HCT116 (cell line): ENCODE measurements at regions not wholly inside any gene's neighbourhood (a gene's known extent, or its start where the extent isn't known, plus 50 kb on each side); places are given as distances from the start of the nearest gene placed in this dataset.

Experiments
- ATAC-seq: fragments of 200-7000 bp; cut with Tn5 transposase; 2 replicates; pipeline ENCODE4 v1.9.1; 2020; ENCODE audit warnings: mild to moderate bottlenecking, moderate library complexity
- BruUV-seq: library from RNA; stranded (reverse); fragments of 400-500 nt; replicated peaks from 2 replicates; lab custom pipeline; 2021; lab: Mats Ljungman, UMichigan
- CTCF ChIA-PET: fragments of 300-600 bp; sonication (Branson Sonifier 250); formaldehyde crosslinking; loops from one replicate; lab custom pipeline; 2021; ENCODE audit warnings: antibody characterized with exemption; lab: Charles Lee
- POLR2A ChIA-PET: fragments of 300-600, 350-600 bp; sonication (Branson Sonifier 250); formaldehyde crosslinking; loops from one replicate; lab custom pipeline; 2021; ENCODE audit warnings: antibody characterized with exemption; lab: Charles Lee
- RAD21 ChIA-PET, 2 experiments: fragments of 300-600 bp; sonication (Branson Sonifier 250); formaldehyde crosslinking; loops; one replicate each; lab custom pipeline; 2023; ENCODE audit warnings: low total read pairs in 2 of 2; ENCODE audit not compliant: uncharacterized antibody in 2 of 2, unreplicated experiment in 2 of 2, low non-redundant PET in 1 of 2; lab: Charles Lee
- DNase-seq: peaks from one replicate; pipeline ENCODE4 v3.0.0-alpha.2; 2010; ENCODE audit warnings: low read depth, low spot score
- H2AFZ ChIP-seq: fragments of 200-600 bp; shearing (Covaris generic), sonication (generic); 2 replicates; pipeline ENCODE4 v1.6.1; 2017; ENCODE audit warnings: low read depth, mixed run types, mixed read lengths, antibody characterized with exemption, low read length; ENCODE audit not compliant: poor library complexity, severe bottlenecking
- H3K27ac ChIP-seq: 2 replicates; pipeline ENCODE4 v1.5.1; 2012; ENCODE audit warnings: low read depth, low read length
- H3K27me3 ChIP-seq: fragments of 200-600 bp; sonication (generic); 2 replicates; pipeline ENCODE4 v1.6.1; 2016; ENCODE audit warnings: mixed run types, low read length, mixed read lengths; ENCODE audit not compliant: insufficient read depth
- H3K36me3 ChIP-seq, 2 experiments: fragments of 200-500 bp in 1 of 2; fragments of 200-600 bp in 1 of 2; sonication (Bioruptor generic) in 1 of 2; sonication (generic) in 1 of 2; 2 replicates each; pipeline versions ENCODE4 v1.5.1 to v1.6.1; 2014 to 2016; ENCODE audit warnings: low read length in 2 of 2, inconsistent platforms in 1 of 2, mixed read lengths in 1 of 2, mixed run types in 1 of 2; ENCODE audit not compliant: insufficient read depth in 2 of 2, control insufficient read depth in 1 of 2
- H3K4me1 ChIP-seq, 2 experiments: fragments of 200-600 bp in 1 of 2; sonication (generic) in 1 of 2; 2 replicates each; pipeline versions ENCODE4 v1.5.1 to v1.6.1; 2012 to 2017; ENCODE audit warnings: low read length in 2 of 2, inconsistent platforms in 1 of 2, mild to moderate bottlenecking in 1 of 2, mixed read lengths in 1 of 2, mixed run types in 1 of 2, moderate library complexity in 1 of 2; ENCODE audit not compliant: insufficient read depth in 2 of 2, control insufficient read depth in 1 of 2
- H3K4me2 ChIP-seq: fragments of 200-600 bp; sonication (generic); 2 replicates; pipeline ENCODE4 v1.6.1; 2017; ENCODE audit warnings: mixed run types, low read length, mixed read lengths
- H3K4me3 ChIP-seq, 2 experiments: fragments of 200-600 bp in 1 of 2; sonication (generic) in 1 of 2; replicated peaks in 1 of 2; 2 replicates each; pipeline ENCODE4 v1.5.1; 2011 to 2016; ENCODE audit warnings: low read length in 2 of 2, control low read depth in 1 of 2, low read depth in 1 of 2, mild to moderate bottlenecking in 1 of 2, mixed read lengths in 1 of 2, mixed run types in 1 of 2
- H3K79me2 ChIP-seq: fragments of 200-600 bp; sonication (generic); 2 replicates; pipeline ENCODE4 v1.6.1; 2017; ENCODE audit warnings: mild to moderate bottlenecking, mixed run types, low read length, moderate library complexity, mixed read lengths; ENCODE audit not compliant: insufficient read depth
- H3K9ac ChIP-seq: fragments of 200-600 bp; sonication (generic); 2 replicates; pipeline ENCODE4 v1.6.1; 2016; ENCODE audit warnings: low read length, mixed read lengths
- H3K9me2 ChIP-seq: fragments of 200-600 bp; sonication (generic), shearing (Covaris generic); 2 replicates; pipeline ENCODE4 v1.6.1; 2017; ENCODE audit warnings: mixed run types, mild to moderate bottlenecking, moderate library complexity; ENCODE audit not compliant: insufficient read depth
- H3K9me3 ChIP-seq, 2 experiments: fragments of 200-500 bp in 1 of 2; fragments of 200-600 bp in 1 of 2; sonication (Bioruptor generic) in 1 of 2; sonication (generic) in 1 of 2; 2 replicates each; pipeline ENCODE4 v1.6.1; 2014 to 2017; ENCODE audit warnings: low read length in 2 of 2, mixed read lengths in 2 of 2, inconsistent platforms in 1 of 2, low read depth in 1 of 2, mild to moderate bottlenecking in 1 of 2, mixed run types in 1 of 2, moderate library complexity in 1 of 2; ENCODE audit not compliant: control insufficient read depth in 1 of 2, insufficient read depth in 1 of 2
- H4K20me1 ChIP-seq: fragments of 200-600 bp; sonication (generic), shearing (Covaris generic); 2 replicates; pipeline ENCODE4 v1.6.1; 2017; ENCODE audit warnings: mixed run types, mild to moderate bottlenecking, moderate library complexity; ENCODE audit not compliant: insufficient read depth
- ATF3 ChIP-seq: IDR thresholded peaks from 2 replicates; pipeline ENCODE4 v1.6.1; 2012
- CBX3 ChIP-seq: IDR thresholded peaks from 2 replicates; pipeline ENCODE4 v1.6.1; 2012; ENCODE audit warnings: low read depth
- CEBPB ChIP-seq: IDR thresholded peaks from 2 replicates; pipeline ENCODE4 v1.6.1; 2012; ENCODE audit warnings: low read depth
- ELF1 ChIP-seq: IDR thresholded peaks from 2 replicates; pipeline ENCODE4 v1.6.1; 2012; ENCODE audit warnings: low read depth, borderline replicate concordance
- EZH2 ChIP-seq: fragments of 200-600 bp; sonication (generic); IDR thresholded peaks from 2 replicates; pipeline ENCODE4 v1.6.1; 2017; ENCODE audit warnings: antibody characterized with exemption, mixed run types
- EZH2phosphoT487 ChIP-seq: fragments of 200-600 bp; IDR thresholded peaks from 2 replicates; pipeline ENCODE4 v1.6.1; 2018; ENCODE audit warnings: antibody characterized with exemption, borderline replicate concordance
- FOSL1 ChIP-seq: IDR thresholded peaks from 2 replicates; pipeline ENCODE4 v1.6.1; 2012; ENCODE audit warnings: low read depth
- JUND ChIP-seq: IDR thresholded peaks from 2 replicates; pipeline ENCODE4 v1.6.1; 2012
- MAX ChIP-seq: IDR thresholded peaks from 2 replicates; pipeline ENCODE4 v1.6.1; 2012
- POLR2AphosphoS5 ChIP-seq: IDR thresholded peaks from 2 replicates; pipeline ENCODE4 v1.6.1; 2011; ENCODE audit warnings: mild to moderate bottlenecking, low read depth, low read length, moderate library complexity
- SIN3A ChIP-seq: IDR thresholded peaks from 2 replicates; pipeline ENCODE4 v1.6.1; 2012; ENCODE audit warnings: low read depth
- SP1 ChIP-seq: IDR thresholded peaks from 2 replicates; pipeline ENCODE4 v1.6.1; 2012; ENCODE audit warnings: low read depth
- SRF ChIP-seq: IDR thresholded peaks from 2 replicates; pipeline ENCODE4 v1.6.1; 2012; ENCODE audit warnings: low read depth
- TCF7L2 ChIP-seq: IDR thresholded peaks from 2 replicates; pipeline ENCODE4 v1.7.0; 2011; ENCODE audit warnings: borderline replicate concordance, inconsistent platforms; ENCODE audit not compliant: insufficient read depth, insufficient read length; ENCODE audit errors: extremely low read depth
- YY1 ChIP-seq: IDR thresholded peaks from 2 replicates; pipeline ENCODE4 v1.6.1; 2011; ENCODE audit warnings: low read length, low read depth, moderate library complexity, mild to moderate bottlenecking; ENCODE audit not compliant: insufficient replicate concordance; ENCODE audit errors: extremely low read depth
- ZNF274 ChIP-seq: fragments of 200-500 bp; sonication (Bioruptor generic); IDR thresholded peaks from 2 replicates; pipeline ENCODE4 v1.6.1; 2014; ENCODE audit warnings: mild to moderate bottlenecking, low read depth, low read length, inconsistent platforms
- intact Hi-C: fragments of 100-400 bp; cut with micrococcal nuclease; formaldehyde crosslinking; loops from 2 replicates; pipeline ENCODE4 v1.10.0; 2022
- TF ChIP-seq, protein P1 (sequence below), 3 experiments: fragments of 200-600 bp in 1 of 3; sonication (generic) in 1 of 3; IDR thresholded peaks in 2 of 3; conservative IDR thresholded peaks in 1 of 3; 2 replicates each; pipeline ENCODE4 v1.5.1; 2012 to 2017; ENCODE audit warnings: low read depth in 2 of 3, low read length in 2 of 3, antibody characterized with exemption in 1 of 3, borderline replicate concordance in 1 of 3, control low read depth in 1 of 3, mild to moderate bottlenecking in 1 of 3, mixed read lengths in 1 of 3, mixed run types in 1 of 3, moderate library complexity in 1 of 3; ENCODE audit not compliant: insufficient read depth in 1 of 3
- TF ChIP-seq, protein P2 (sequence below): IDR thresholded peaks from 2 replicates; pipeline ENCODE4 v1.6.1; 2011; ENCODE audit warnings: mild to moderate bottlenecking, low read length, moderate library complexity; ENCODE audit not compliant: insufficient replicate concordance; ENCODE audit errors: extremely low read depth

DNA sequence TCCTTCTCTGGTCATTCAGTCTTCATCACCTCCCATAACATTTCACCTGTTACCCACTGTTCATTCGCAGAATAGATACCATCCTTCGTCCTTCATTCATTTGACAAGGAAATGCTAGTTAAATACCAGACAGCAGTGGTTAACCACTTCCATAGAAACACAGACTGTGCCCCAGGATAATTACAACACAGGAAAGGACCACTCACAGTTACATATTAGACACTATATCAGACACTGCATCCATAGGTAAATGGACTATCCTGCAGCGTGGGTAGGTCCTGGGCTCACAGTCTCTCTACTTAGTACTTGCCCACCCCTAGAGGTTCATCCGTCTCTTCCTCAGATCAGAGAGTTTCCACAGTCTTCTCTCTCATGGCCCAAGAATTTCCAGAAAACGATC is 1044.6 kb downstream of the VRK1 start:
- TF ChIP-seq, protein P1, sequence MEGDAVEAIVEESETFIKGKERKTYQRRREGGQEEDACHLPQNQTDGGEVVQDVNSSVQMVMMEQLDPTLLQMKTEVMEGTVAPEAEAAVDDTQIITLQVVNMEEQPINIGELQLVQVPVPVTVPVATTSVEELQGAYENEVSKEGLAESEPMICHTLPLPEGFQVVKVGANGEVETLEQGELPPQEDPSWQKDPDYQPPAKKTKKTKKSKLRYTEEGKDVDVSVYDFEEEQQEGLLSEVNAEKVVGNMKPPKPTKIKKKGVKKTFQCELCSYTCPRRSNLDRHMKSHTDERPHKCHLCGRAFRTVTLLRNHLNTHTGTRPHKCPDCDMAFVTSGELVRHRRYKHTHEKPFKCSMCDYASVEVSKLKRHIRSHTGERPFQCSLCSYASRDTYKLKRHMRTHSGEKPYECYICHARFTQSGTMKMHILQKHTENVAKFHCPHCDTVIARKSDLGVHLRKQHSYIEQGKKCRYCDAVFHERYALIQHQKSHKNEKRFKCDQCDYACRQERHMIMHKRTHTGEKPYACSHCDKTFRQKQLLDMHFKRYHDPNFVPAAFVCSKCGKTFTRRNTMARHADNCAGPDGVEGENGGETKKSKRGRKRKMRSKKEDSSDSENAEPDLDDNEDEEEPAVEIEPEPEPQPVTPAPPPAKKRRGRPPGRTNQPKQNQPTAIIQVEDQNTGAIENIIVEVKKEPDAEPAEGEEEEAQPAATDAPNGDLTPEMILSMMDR (IDR thresholded peaks at IDR 0.05 in 2 of 3, conservative IDR thresholded peaks at IDR 0.05 in 1 of 3; ENCODE audit: borderline replicate concordance in 1 of 3, insufficient read depth in 1 of 3, low read depth in 2 of 3, low read length in 2 of 3): no peak
- no peak for TF ChIP-seq CBX3
- no peak for TF ChIP-seq EZH2
- TF ChIP-seq, all 23 proteins: peak for 0
- RAD21 ChIA-PET: no interaction called here
- no peaks in the 10 kb centered on the region for H3K9me2 ChIP-seq
- H3K27ac ChIP-seq: no peak overlapping the region
- DNase-seq (no peak), ATAC-seq (no peak)
- intact Hi-C loops: no loop called here
- H3K9me3 ChIP-seq: no peaks in the 10 kb centered on the region; a peak in 2 of 4 replicates
- H3K36me3 ChIP-seq: no peaks in the 10 kb centered on the region
- H4K20me1 ChIP-seq: no peaks in the 10 kb centered on the region
- no peak overlapping the region for H3K9ac ChIP-seq
- no peaks in the 10 kb centered on the region for H3K27me3 ChIP-seq
- BruUV-seq: no TSS peak
- H2AFZ ChIP-seq: no peak overlapping the region
- no peak overlapping the region for H3K4me3 ChIP-seq
- CTCF ChIA-PET: no interaction called here
- H3K4me2 ChIP-seq: no peak overlapping the region
- no peaks in the 10 kb centered on the region for H3K4me1 ChIP-seq
- H3K79me2 ChIP-seq: no peaks in the 10 kb centered on the region
- POLR2A ChIA-PET: no interaction called here

GRCh38 chr14:97843066-97843465 is 1045.9 kb downstream of the VRK1 start:
- H3K9me2 ChIP-seq: no peaks in the 10 kb centered on the region
- no peaks in the 10 kb centered on the region for H3K27me3 ChIP-seq
- TF ChIP-seq YY1: no peak
- no peak for TF ChIP-seq EZH2phosphoT487
- TF ChIP-seq POLR2AphosphoS5: no peak
- no peak for TF ChIP-seq ATF3
- no peak for TF ChIP-seq ZNF274
- no peak for TF ChIP-seq CEBPB
- TF ChIP-seq CBX3: no peak
- no peak for TF ChIP-seq FOSL1
- TF ChIP-seq EZH2: no peak
- TF ChIP-seq ELF1: no peak
- no peak for TF ChIP-seq SRF
- no peak for TF ChIP-seq SP1
- TF ChIP-seq TCF7L2: no peak
- TF ChIP-seq SIN3A: no peak
- TF ChIP-seq MAX: no peak
- TF ChIP-seq, protein P2, sequence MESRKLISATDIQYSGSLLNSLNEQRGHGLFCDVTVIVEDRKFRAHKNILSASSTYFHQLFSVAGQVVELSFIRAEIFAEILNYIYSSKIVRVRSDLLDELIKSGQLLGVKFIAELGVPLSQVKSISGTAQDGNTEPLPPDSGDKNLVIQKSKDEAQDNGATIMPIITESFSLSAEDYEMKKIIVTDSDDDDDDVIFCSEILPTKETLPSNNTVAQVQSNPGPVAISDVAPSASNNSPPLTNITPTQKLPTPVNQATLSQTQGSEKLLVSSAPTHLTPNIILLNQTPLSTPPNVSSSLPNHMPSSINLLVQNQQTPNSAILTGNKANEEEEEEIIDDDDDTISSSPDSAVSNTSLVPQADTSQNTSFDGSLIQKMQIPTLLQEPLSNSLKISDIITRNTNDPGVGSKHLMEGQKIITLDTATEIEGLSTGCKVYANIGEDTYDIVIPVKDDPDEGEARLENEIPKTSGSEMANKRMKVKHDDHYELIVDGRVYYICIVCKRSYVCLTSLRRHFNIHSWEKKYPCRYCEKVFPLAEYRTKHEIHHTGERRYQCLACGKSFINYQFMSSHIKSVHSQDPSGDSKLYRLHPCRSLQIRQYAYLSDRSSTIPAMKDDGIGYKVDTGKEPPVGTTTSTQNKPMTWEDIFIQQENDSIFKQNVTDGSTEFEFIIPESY: no peak
- no peak for TF ChIP-seq JUND

More at GRCh38 chr14:97843066-97843465, 1045.9 kb downstream of the VRK1 start:
- H3K27ac ChIP-seq: no peak overlapping the region
- ChIA-PET CTCF (no interaction called here), RAD21 (no interaction called here), POLR2A (no interaction called here)
- H3K4me2 ChIP-seq: no peak overlapping the region
- H2AFZ ChIP-seq: no peak overlapping the region
- ATAC-seq (no peak), DNase-seq (no peak)
- H3K79me2 ChIP-seq: no peaks in the 10 kb centered on the region
- H4K20me1 ChIP-seq: no peaks in the 10 kb centered on the region
- H3K4me1 ChIP-seq: no peaks in the 10 kb centered on the region
- no peak overlapping the region for H3K4me3 ChIP-seq
- intact Hi-C loops: no loop called here
- no peaks in the 10 kb centered on the region; a peak in 2 of 4 replicates for H3K9me3 ChIP-seq
- BruUV-seq: no TSS peak
- H3K9ac ChIP-seq: no peak overlapping the region
- no peaks in the 10 kb centered on the region for H3K36me3 ChIP-seq
